ENCODE measurements at regions not wholly inside any gene's neighbourhood (a gene's known extent, or its start where the extent isn't known, plus 50 kb on each side); places are given as distances from the start of the nearest gene placed in this dataset.
"Not testable (repeated sequence)": the region's sequence is repeated elsewhere in the genome, so short reads cannot be mapped to it uniquely, and the experiment has no call there.

GRCh38 chr4:126869967-126870366, 762.8 kb upstream of the INTU start:
- DNase-seq = no peak

DNA sequence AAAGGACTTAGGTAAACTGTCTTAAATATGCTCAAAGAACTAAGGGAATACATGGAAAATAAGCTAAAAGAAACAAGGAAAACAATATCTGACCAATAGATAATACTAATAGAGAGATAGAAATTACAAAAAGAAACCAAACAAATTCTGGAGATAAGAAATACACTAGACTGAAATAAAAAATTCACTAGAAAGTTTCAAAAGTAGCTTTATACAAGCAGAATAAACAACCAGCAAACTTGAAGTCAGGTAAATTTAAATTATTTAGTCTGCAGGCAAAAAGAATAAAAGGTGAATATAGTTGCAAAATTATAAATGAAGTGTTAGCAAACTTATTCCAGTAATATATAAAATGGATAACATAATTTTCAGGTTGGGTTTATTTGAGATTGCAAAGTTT, 760.9 kb upstream of the INTU start:
- DNase-seq = no peak

GRCh38 chr4:126874533-126874932, 758.2 kb upstream of the INTU start:
- DNase-seq = no peak

DNA sequence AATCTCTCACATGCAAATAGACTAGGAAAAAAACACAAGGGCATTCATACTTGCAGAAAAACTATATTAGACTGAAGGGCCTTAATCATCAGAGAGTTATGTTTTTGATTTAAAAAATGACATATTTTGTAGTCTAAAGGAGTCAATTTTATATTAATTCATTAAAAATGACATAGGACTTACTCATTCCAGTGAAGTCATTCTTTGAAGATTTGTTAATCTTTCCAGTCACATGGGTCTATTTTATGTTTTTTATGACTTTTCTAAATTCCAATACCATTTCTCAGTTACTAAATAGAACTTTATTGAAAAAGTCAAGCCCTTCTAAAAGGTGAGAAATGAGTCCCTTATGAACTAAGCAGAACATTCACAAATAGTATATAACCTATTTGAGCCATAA, 743.8 kb upstream of the INTU start:
- no peak for DNase-seq

GRCh38 chr4:126890383-126890782, 742.4 kb upstream of the INTU start:
- peak; percentile 70 for DNase-seq

GRCh38 chr4:126890994-126891393, 741.8 kb upstream of the INTU start:
- DNase-seq = peak; percentile 75

DNA sequence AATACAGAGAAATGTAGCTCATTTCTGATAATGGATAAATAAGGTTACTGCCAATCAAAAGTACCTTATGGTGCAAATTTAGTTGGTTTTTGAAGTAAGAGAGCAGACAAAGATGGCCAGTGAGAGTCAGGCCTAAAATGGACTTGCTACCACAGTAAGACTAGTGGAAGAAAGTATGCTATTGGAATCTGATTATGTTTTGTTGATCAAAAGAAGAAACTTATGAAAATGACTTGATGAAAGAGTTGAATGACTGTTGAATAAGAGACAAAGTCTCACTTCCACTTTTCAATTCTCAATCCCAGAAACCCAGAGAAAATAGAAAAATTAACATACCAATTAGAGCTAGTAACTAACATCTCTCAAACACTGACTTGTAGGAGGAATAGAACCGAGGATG, 737.8 kb upstream of the INTU start:
- DNase-seq = no peak

- no peak for DNase-seq
Measured at GRCh38 chr4:126895988-126896570, 736.7 kb upstream of the INTU start.

GRCh38 chr4:126897038-126897437, 735.7 kb upstream of the INTU start:
- DNase-seq = no peak

DNA sequence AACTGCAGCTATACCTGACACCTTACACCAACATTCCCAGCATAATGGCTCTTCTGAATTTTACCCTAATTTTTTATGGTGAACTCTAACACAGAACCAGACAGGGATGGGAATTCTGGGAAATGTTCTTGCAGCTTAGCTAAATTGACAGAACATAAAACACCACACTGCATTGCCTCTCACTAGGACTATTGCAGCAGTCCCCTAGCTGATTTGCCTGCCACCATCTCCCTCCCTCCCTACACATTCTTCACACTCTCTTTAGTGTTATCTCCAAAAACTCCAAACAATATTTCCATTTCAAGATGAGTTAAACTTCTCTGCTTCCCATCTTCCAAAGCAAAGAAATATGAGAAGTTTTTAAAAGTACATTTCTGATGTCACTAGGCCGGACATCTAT, 733.9 kb upstream of the INTU start:
- DNase-seq = no peak

DNA sequence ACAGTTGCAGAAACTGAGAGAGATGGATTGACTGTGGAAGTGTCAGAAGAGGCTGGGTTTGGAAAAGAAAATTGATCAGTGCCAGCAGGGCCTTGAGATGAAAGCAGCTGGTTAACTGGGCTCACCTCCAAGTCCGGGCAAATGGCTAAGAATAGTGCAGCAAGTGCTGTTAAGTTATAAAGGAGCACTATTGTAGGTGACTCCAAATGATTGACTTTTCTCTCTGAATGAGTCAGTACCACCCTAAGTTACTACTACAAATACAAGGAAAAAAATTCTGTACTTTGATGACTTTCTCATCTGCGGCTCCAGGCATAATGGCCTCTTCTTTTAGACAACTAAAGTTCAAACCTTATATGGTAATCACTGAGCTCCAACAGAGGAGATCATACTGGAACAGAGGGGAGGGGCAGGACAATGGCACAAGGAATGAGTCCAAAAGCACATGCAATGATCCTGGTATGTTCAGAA, 733.4 kb upstream of the INTU start:
- DNase-seq = peak; percentile 92

GRCh38 chr4:126906466-126906865, 726.3 kb upstream of the INTU start:
- no peak for DNase-seq

- DNase-seq = no peak
Measured at GRCh38 chr4:126907389-126907788, 725.4 kb upstream of the INTU start.

- peak; percentile 74 for DNase-seq
Measured at GRCh38 chr4:126916049-126916625, 716.6 kb upstream of the INTU start.

GRCh38 chr4:126916626-126917140, 716.1 kb upstream of the INTU start:
- peak; percentile 89 for DNase-seq

DNA sequence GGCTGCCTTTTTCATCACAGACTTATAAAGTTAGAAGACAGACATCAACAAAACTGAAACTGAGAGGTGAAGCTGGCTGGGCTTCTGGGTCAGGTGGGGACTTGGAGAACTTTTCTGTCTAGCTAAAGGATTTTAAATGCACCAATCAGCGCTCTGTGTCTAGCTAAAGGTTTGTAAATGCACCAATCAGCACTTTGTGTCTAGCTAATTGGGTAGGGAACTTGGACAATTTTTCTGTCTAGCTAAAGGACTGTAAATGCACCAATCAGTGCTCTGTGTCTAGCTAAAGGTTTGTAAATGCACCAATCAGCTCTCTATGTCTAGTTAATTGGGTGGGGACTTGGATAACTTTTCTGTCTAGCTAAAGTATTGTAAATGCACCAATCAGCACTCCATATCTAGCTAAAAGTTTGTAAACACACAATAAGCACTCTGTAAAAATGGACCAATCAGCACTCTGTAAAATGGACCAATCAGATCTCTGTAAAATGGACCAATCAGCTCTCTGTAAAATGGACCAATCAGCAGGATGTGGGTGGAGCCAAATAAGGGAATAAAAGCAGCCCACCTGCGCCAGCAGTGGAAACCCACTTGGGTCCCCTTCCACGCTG, 710.3 kb upstream of the INTU start:
- DNase-seq = not testable (repeated sequence)

- DNase-seq = no peak
Measured at GRCh38 chr4:126924237-126924636, 708.5 kb upstream of the INTU start.

GRCh38 chr4:126930059-126930458, 702.7 kb upstream of the INTU start:
- not testable (repeated sequence) for DNase-seq

DNA sequence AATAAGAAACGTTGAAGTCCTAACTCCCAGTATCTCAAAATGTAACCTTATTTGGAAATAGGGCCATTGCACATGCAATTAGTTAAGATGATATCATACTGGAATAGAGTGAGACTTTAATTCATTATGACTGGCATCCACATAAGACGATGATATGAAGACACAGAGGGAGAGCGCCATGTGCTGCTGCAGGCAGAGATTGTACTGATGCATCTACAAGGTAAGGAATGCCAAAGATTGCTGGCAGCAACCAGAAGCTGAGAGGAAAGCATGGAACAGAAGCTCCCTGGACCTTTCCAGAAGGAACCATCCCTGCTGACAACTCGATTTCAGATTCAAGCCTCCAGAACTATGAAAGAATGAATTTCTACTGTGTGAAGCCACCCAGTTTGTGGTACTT, 697.0 kb upstream of the INTU start:
- DNase-seq = no peak

- no peak for DNase-seq
Measured at GRCh38 chr4:126937342-126937741, 695.4 kb upstream of the INTU start.

DNA sequence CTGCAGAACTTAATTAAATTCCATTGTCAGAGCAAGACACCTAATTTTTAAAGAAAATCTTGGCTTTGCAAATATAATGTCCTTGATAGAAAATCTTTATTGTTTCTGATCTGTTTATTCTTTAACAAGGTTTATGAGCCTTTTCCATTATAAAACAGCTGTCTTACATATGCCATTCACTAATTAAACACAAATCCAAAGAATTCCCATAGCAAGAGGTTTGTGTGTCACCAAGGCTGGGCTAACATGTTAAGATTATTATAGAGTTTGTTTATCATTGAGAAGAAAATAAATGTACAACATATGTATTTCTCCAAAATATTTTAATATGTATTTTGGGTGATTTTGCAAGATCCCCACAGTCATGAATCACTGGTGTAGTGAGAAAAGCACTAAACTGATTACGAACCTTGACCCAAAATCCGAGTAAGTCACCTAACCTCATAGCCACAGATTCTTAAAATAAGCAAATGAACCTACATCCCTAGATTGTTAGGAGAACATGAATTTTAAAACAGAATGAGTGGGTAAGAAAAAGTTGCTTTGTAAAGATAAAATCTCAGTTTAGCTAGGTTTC, 694.8 kb upstream of the INTU start:
- DNase-seq = no peak

DNA sequence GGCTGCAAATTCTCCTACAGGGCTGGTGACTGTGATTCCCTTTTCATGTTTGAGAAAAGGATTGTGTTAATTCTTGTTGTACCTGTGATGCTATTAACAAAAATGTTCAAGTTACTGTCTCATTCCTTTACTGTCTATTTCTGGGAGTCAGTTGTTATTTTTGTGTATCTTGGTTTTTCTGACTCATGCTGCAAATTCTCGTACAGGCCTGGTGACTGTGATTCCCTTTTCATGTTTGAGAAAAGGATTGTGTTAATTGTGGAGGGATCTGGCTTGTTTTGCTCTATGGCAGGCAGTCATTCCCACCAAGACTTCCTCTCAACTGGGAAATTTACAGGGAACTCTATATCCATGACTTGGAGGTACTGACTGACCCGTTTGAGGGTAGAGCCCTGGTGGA, 693.4 kb upstream of the INTU start:
- DNase-seq = no peak

- DNase-seq = no peak
Measured at GRCh38 chr4:126947536-126947935, 685.2 kb upstream of the INTU start.
